ENCODE measurements at regions not wholly inside any gene's neighbourhood (a gene's known extent, or its start where the extent isn't known, plus 50 kb on each side); places are given as distances from the start of the nearest gene placed in this dataset.
"Not testable (repeated sequence)": the region's sequence is repeated elsewhere in the genome, so short reads cannot be mapped to it uniquely, and the experiment has no call there.

DNA sequence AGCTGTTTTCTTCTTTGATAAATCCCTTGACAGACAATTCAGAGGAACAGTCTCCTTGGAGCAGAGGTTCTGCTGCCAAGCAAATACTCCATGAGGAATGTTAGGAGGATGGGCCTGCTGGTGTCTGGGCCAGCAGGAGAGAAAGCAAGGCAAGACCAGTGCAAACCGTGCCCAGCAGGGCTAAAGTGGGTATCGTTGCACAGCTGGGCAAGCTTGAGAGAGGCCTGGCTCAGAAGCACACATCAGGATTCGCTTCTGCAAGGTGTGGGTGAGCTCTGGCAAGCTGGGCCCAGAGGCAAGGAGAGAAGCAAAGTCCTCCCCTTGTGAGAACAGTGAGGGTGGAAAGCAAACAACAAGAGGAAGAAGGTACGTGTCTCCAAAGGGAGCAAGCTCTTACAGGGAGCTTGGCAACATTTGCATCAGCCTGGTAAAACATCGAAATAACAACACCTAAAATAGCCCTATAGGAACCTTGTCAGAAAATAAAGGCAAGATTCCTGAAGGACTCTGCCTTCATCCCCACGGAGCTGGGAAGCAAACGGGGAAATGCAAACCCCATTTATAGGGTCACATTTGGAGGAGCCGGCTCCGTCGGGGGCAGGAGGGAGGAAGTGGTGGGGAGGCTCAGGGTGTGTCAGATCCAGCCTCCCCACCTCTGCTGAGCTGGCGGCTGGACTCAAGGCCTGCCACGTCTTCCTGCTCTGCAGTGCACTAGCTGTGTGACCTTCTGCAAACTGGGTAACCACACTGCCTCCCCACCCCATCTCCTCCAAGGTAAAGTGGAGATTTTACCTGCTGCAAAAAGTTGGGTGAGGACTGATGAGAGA, 62.3 kb upstream of the HIVEP3 start:
- Histone ChIP-seq H3K9me3 (replicated peaks; ENCODE audit: low read length) (no peaks in the 10 kb centered on the region), H3K4me1 (ENCODE audit: control insufficient read depth, insufficient read depth, low read length) (no peaks in the 10 kb centered on the region), H3K9ac (ENCODE audit: low read depth, low read length) (no peak overlapping the region), H3K4me2 (ENCODE audit: low read length) (no peak overlapping the region), H3K36me3 (ENCODE audit: insufficient read depth, low read length) (no peaks in the 10 kb centered on the region), H3K27me3 (ENCODE audit: control insufficient read depth, insufficient read depth, low read length) (peaks cover 3% of the 10 kb centered on the region), H3K4me3 (ENCODE audit: low read length) (no peak overlapping the region)

GRCh38 chr1:41978986-41979385, 60.3 kb upstream of the HIVEP3 start:
- no peak overlapping the region for H3K4me2 ChIP-seq (ENCODE audit: low read length)
- no peak overlapping the region for H3K4me3 ChIP-seq (ENCODE audit: low read length)
- no peaks in the 10 kb centered on the region for H3K4me1 ChIP-seq (ENCODE audit: control insufficient read depth, insufficient read depth, low read length)
- H3K9ac ChIP-seq (ENCODE audit: low read depth, low read length): no peak overlapping the region
- H3K9me3 ChIP-seq (replicated peaks; ENCODE audit: low read length): no peaks in the 10 kb centered on the region
- no peaks in the 10 kb centered on the region for H3K36me3 ChIP-seq (ENCODE audit: insufficient read depth, low read length)
- peaks cover 3% of the 10 kb centered on the region for H3K27me3 ChIP-seq (ENCODE audit: control insufficient read depth, insufficient read depth, low read length)

- Histone ChIP-seq H3K9me3 (replicated peaks; ENCODE audit: low read length) (no peaks in the 10 kb centered on the region), H3K4me1 (ENCODE audit: control insufficient read depth, insufficient read depth, low read length) (no peaks in the 10 kb centered on the region), H3K4me3 (ENCODE audit: low read length) (no peak overlapping the region), H3K36me3 (ENCODE audit: insufficient read depth, low read length) (no peaks in the 10 kb centered on the region), H3K4me2 (ENCODE audit: low read length) (no peak overlapping the region), H3K27me3 (ENCODE audit: control insufficient read depth, insufficient read depth, low read length) (peaks cover 3% of the 10 kb centered on the region), H3K9ac (ENCODE audit: low read depth, low read length) (no peak overlapping the region)
Measured at GRCh38 chr1:41977326-41977725, 58.6 kb upstream of the HIVEP3 start.

DNA sequence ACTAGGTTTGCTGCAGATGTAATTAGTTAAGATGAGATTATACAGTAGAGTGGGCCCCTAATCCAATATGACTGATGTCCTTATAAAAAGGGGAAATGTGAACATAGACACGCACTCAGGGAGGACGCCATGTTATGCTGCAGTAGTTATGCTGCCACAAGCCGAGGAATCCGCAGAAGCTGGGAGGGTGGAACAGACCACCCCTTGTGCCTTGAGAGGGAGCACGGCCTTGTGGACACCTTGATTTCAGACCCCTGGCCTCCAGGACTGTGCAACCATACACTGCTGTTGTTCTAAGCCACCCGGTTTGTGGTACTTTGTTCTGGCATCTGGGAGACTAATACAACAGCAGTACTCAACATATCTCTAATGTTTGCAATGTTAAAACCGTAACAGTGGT, 57.9 kb upstream of the HIVEP3 start:
- no peaks in the 10 kb centered on the region for H3K4me1 ChIP-seq (ENCODE audit: control insufficient read depth, insufficient read depth, low read length)
- H3K36me3 ChIP-seq (ENCODE audit: insufficient read depth, low read length): no peaks in the 10 kb centered on the region
- H3K4me3 ChIP-seq (ENCODE audit: low read length): no peak overlapping the region
- H3K9ac ChIP-seq (ENCODE audit: low read depth, low read length): no peak overlapping the region
- H3K4me2 ChIP-seq (ENCODE audit: low read length): no peak overlapping the region
- peaks cover 3% of the 10 kb centered on the region for H3K27me3 ChIP-seq (ENCODE audit: control insufficient read depth, insufficient read depth, low read length)
- no peaks in the 10 kb centered on the region for H3K9me3 ChIP-seq (replicated peaks; ENCODE audit: low read length)

DNA sequence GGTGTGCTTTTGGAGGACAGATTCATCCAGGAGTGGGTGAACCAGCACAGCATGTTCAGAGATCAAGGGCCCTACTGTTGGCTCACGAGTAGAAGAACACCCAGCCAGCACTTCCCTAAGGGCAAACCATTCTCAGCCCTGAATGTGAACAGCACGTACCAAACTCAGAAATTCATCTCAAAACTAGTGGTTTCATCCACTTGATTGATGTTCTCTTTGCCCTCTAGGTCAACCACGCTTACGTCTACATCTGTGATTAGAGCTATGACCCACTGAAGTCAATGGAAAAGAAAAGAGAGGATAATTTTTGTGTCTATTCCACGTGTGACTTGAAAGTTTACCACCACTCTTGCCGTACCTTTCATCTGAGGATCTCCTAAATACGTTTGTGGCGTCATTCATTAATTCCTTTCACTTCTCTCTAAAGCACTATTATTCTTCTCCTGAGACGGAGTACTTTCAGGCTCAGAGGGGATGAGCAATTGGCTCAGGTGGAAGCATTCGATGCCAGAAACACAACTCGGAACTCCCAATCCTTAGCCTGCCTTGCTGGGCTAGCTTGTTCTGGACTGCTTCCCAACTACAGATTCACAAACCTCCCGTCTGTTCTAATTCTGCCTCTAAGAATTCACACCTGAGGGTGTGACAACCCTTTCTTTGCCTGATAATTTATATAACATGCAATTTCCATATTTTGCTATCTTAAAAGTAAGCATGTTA, 57.3 kb upstream of the HIVEP3 start:
- no peak overlapping the region for H3K4me2 ChIP-seq (ENCODE audit: low read length)
- H3K9me3 ChIP-seq (replicated peaks; ENCODE audit: low read length): no peaks in the 10 kb centered on the region
- H3K4me3 ChIP-seq (ENCODE audit: low read length): no peak overlapping the region
- H3K9ac ChIP-seq (ENCODE audit: low read depth, low read length): no peak overlapping the region
- peaks cover 3% of the 10 kb centered on the region for H3K27me3 ChIP-seq (ENCODE audit: control insufficient read depth, insufficient read depth, low read length)
- no peaks in the 10 kb centered on the region for H3K4me1 ChIP-seq (ENCODE audit: control insufficient read depth, insufficient read depth, low read length)
- no peaks in the 10 kb centered on the region for H3K36me3 ChIP-seq (ENCODE audit: insufficient read depth, low read length)

DNA sequence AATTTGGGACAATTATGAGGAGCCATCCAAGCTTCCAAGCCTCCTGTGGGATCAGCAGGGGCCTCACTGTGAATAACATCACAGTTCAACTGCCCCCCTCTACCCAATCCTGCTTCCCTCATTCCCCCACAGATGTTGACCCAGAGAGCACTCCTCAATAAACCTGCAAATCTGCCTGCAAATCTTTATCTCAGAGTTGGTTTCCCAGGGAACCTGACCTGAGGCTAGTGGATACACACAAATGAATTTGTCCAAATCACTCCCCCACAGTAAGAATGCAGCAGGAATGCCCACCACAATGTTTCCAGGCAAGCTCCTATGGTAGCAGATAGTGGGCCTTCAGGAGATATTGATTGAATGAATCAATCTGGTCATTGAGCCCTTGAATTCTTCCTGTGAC, 56.4 kb upstream of the HIVEP3 start:
- Histone ChIP-seq H3K4me3 (ENCODE audit: low read length) (no peak overlapping the region), H3K4me1 (ENCODE audit: control insufficient read depth, insufficient read depth, low read length) (no peaks in the 10 kb centered on the region), H3K9me3 (replicated peaks; ENCODE audit: low read length) (no peaks in the 10 kb centered on the region), H3K9ac (ENCODE audit: low read depth, low read length) (no peak overlapping the region), H3K4me2 (ENCODE audit: low read length) (no peak overlapping the region), H3K36me3 (ENCODE audit: insufficient read depth, low read length) (no peaks in the 10 kb centered on the region), H3K27me3 (ENCODE audit: control insufficient read depth, insufficient read depth, low read length) (peaks cover 3% of the 10 kb centered on the region)

DNA sequence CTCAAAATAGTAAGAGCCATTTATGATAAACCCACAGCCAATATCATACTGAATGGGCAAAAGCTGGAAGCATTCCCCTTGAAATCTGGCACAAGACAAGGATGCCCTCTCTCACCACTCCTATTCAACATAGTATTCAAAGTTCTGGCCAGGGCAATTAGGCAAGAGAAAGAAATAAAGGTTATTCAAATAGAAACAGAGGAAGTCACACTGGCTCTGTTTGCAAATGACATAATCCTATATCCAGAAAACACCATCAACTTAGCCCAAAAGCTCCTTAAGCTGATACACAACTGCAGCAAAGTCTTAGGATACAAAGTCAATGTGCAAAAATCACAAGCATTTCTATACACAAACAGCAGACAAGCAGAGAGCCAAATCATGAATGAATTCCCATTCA, 49.8 kb upstream of the HIVEP3 start:
- H3K9me3 ChIP-seq (replicated peaks; ENCODE audit: low read length); H3K36me3 ChIP-seq (ENCODE audit: insufficient read depth, low read length); H3K4me1 ChIP-seq (ENCODE audit: control insufficient read depth, insufficient read depth, low read length); H3K27me3 ChIP-seq (ENCODE audit: control insufficient read depth, insufficient read depth, low read length); H3K4me2 ChIP-seq (ENCODE audit: low read length); H3K9ac ChIP-seq (ENCODE audit: low read depth, low read length); H3K4me3 ChIP-seq (ENCODE audit: low read length): not testable (repeated sequence)
